Neural cell (in vitro differentiated cells): ENCODE measurements at regions not wholly inside any gene's neighbourhood (a gene's known extent, or its start where the extent isn't known, plus 50 kb on each side); places are given as distances from the start of the nearest gene placed in this dataset.

Experiments used
- H2AFZ ChIP-seq: fragments of 200-600, 300-800 bp; sonication (generic), shearing (Covaris generic); 2 replicates; pipeline ENCODE4 v1.6.0; 2014; ENCODE audit warnings: low read depth, mild to moderate bottlenecking, antibody characterized with exemption, low read length, moderate library complexity
- H3F3A ChIP-seq: fragments of 200-600 bp; shearing (Covaris generic); 2 replicates; pipeline ENCODE4 v1.6.1; 2016; ENCODE audit warnings: mild to moderate bottlenecking, moderate library complexity, mixed read lengths, antibody characterized with exemption, low read length; ENCODE audit not compliant: insufficient read depth, poor library complexity, severe bottlenecking
- H3K27ac ChIP-seq: fragments of 200-600, 300-800 bp; sonication (generic), shearing (Covaris generic); 2 replicates; pipeline ENCODE4 v1.5.1; 2014; ENCODE audit warnings: mild to moderate bottlenecking, low read length, moderate library complexity
- H3K27me3 ChIP-seq: fragments of 300-800, 200-600 bp; sonication (generic), shearing (Covaris generic); 2 replicates; pipeline ENCODE4 v1.6.0; 2014; ENCODE audit warnings: mild to moderate bottlenecking, low read depth, low read length, moderate library complexity; ENCODE audit not compliant: insufficient read depth
- H3K36me3 ChIP-seq: fragments of 300-800, 200-600 bp; sonication (generic), shearing (Covaris generic); 2 replicates; pipeline ENCODE4 v1.5.1; 2014; ENCODE audit warnings: mild to moderate bottlenecking, antibody characterized with exemption, low read length, moderate library complexity; ENCODE audit not compliant: insufficient read depth
- H3K4me2 ChIP-seq: fragments of 300-800, 200-600 bp; sonication (generic), shearing (Covaris generic); 2 replicates; pipeline ENCODE4 v1.6.0; 2014; ENCODE audit warnings: mild to moderate bottlenecking, low read length
- H3K4me3 ChIP-seq: fragments of 300-800, 200-600 bp; sonication (generic), shearing (Covaris generic); 2 replicates; pipeline ENCODE4 v1.5.1; 2014; ENCODE audit warnings: mild to moderate bottlenecking, low read length, moderate library complexity
- H3K79me2 ChIP-seq: fragments of 200-600 bp; shearing (Covaris generic); replicated peaks from 2 replicates; pipeline ENCODE4 v1.6.0; 2014; ENCODE audit warnings: mild to moderate bottlenecking, low read length, moderate library complexity; ENCODE audit not compliant: insufficient read depth
- H3K9ac ChIP-seq: fragments of 300-800, 200-600 bp; sonication (generic), shearing (Covaris generic); 2 replicates; pipeline ENCODE4 v1.6.1; 2016; ENCODE audit warnings: mild to moderate bottlenecking, low read length, mixed read lengths
- H3K9me2 ChIP-seq: fragments of 200-600 bp; shearing (Covaris generic); 2 replicates; pipeline ENCODE4 v1.6.1; 2016; ENCODE audit warnings: mild to moderate bottlenecking, low read length, mixed read lengths; ENCODE audit not compliant: insufficient read depth
- H3K9me3 ChIP-seq: fragments of 200-600, 300-800 bp; sonication (generic), shearing (Covaris generic); 2 replicates; pipeline ENCODE4 v1.6.1; 2016; ENCODE audit warnings: mild to moderate bottlenecking, mixed run types, low read length, moderate library complexity, mixed read lengths
- H4K20me1 ChIP-seq: fragments of 200-600 bp; shearing (Covaris generic); 2 replicates; pipeline ENCODE4 v1.6.1; 2016; ENCODE audit warnings: mild to moderate bottlenecking, mixed run types; ENCODE audit not compliant: insufficient read depth
- EP300 ChIP-seq: fragments of 450-650 bp; conservative IDR thresholded peaks from 2 replicates; pipeline ENCODE4 v1.6.1; 2014; ENCODE audit warnings: antibody characterized with exemption, mild to moderate bottlenecking, moderate library complexity; ENCODE audit not compliant: poor library complexity, severe bottlenecking
- EZH2 ChIP-seq: fragments of 200-600, 300-800 bp; shearing (Covaris generic), sonication (generic); IDR thresholded peaks from 2 replicates; pipeline ENCODE4 v1.6.1; 2014; ENCODE audit warnings: antibody characterized with exemption, low read length, borderline replicate concordance, mild to moderate bottlenecking; ENCODE audit not compliant: insufficient read depth, poor library complexity, severe bottlenecking
- MXI1 ChIP-seq: fragments of 450-650 bp; conservative IDR thresholded peaks from 2 replicates; pipeline ENCODE4 v1.6.1; 2014; ENCODE audit warnings: antibody characterized with exemption, mild to moderate bottlenecking; ENCODE audit not compliant: poor library complexity, severe bottlenecking
- POLR2AphosphoS5 ChIP-seq: IDR thresholded peaks from 2 replicates; pipeline ENCODE4 v1.6.1; 2012
- RAD21 ChIP-seq: fragments of 450-650 bp; conservative IDR thresholded peaks from 2 replicates; pipeline ENCODE4 v1.6.1; 2014; ENCODE audit warnings: antibody characterized with exemption, mild to moderate bottlenecking, moderate library complexity
- SMC3 ChIP-seq: fragments of 450-650 bp; conservative IDR thresholded peaks from 2 replicates; pipeline ENCODE4 v1.6.1; 2014; ENCODE audit warnings: antibody characterized with exemption, mild to moderate bottlenecking, moderate library complexity; ENCODE audit not compliant: poor library complexity
- TAF1 ChIP-seq: IDR thresholded peaks from 2 replicates; pipeline ENCODE4 v1.6.1; 2012; ENCODE audit warnings: low read depth
- TF ChIP-seq, protein P1 (sequence below): IDR thresholded peaks from 2 replicates; pipeline ENCODE4 v1.6.1; 2012; ENCODE audit warnings: borderline replicate concordance
- TF ChIP-seq, protein P2 (sequence below): fragments of 450-650 bp; IDR thresholded peaks from 2 replicates; pipeline ENCODE4 v1.5.1; 2014; ENCODE audit warnings: antibody characterized with exemption, mild to moderate bottlenecking, moderate library complexity; ENCODE audit not compliant: poor library complexity, severe bottlenecking

DNA sequence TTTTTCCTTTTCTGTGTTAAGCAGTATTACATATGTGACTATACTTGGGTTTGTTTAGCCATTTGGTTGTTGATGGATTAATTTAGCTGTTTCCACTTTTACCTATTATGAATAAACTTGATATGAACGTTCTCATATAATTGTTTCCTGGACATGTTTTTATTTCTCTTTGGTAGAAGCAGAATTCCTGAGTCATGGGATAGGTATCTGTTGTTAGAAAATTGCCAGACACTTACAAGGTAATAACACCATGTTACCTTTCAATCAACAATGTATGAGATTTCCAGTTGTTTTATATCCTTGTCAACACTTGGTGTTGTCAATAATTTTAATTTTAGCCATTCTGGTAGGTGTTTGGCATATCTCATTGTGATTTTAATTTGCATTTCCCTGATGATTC, 475.4 kb downstream of the IGSF11 start:
- Histone ChIP-seq H3K79me2 (no peaks in the 10 kb centered on the region), H3K4me3 (no peak overlapping the region), H4K20me1 (no peaks in the 10 kb centered on the region), H3K4me2 (no peak overlapping the region), H3K9ac (no peak overlapping the region), H3K27ac (no peak overlapping the region), H3K9me2 (no peaks in the 10 kb centered on the region), H3F3A (no peaks in the 10 kb centered on the region), H2AFZ (no peak overlapping the region), H3K36me3 (no peaks in the 10 kb centered on the region), H3K27me3 (no peaks in the 10 kb centered on the region), H3K9me3 (no peaks in the 10 kb centered on the region)
- no peak for TF ChIP-seq POLR2AphosphoS5

DNA sequence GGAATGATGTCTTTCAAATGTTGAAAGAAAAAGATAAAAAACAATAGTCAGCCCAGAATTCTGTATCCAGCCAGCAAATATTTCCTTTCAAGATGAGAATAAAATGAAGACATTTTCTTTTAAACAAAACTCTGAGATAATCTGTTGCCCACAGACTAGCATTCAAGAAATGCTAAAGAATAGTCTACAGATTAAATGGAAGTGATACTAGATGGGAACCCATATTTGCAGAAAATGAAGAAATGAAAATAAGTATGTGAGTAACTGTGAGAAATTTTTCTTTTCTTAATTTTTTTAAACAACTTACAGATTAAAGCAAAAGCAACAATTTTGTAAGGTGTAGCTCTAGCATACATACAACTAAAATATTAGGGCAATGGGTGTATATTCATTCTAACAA, 469.8 kb downstream of the IGSF11 start:
- Histone ChIP-seq H3K27me3 (no peaks in the 10 kb centered on the region), H3K9ac (no peak overlapping the region), H3K79me2 (no peaks in the 10 kb centered on the region), H3K4me2 (no peak overlapping the region), H3F3A (no peaks in the 10 kb centered on the region), H3K9me2 (no peaks in the 10 kb centered on the region), H3K27ac (no peak overlapping the region), H4K20me1 (no peaks in the 10 kb centered on the region), H3K36me3 (no peaks in the 10 kb centered on the region), H3K9me3 (no peaks in the 10 kb centered on the region), H2AFZ (no peak overlapping the region), H3K4me3 (no peak overlapping the region)
- TF ChIP-seq MXI1: no peak
- TF ChIP-seq POLR2AphosphoS5: no peak
- TF ChIP-seq RAD21: no peak
- TF ChIP-seq EZH2: no peak
- TF ChIP-seq, protein P1, sequence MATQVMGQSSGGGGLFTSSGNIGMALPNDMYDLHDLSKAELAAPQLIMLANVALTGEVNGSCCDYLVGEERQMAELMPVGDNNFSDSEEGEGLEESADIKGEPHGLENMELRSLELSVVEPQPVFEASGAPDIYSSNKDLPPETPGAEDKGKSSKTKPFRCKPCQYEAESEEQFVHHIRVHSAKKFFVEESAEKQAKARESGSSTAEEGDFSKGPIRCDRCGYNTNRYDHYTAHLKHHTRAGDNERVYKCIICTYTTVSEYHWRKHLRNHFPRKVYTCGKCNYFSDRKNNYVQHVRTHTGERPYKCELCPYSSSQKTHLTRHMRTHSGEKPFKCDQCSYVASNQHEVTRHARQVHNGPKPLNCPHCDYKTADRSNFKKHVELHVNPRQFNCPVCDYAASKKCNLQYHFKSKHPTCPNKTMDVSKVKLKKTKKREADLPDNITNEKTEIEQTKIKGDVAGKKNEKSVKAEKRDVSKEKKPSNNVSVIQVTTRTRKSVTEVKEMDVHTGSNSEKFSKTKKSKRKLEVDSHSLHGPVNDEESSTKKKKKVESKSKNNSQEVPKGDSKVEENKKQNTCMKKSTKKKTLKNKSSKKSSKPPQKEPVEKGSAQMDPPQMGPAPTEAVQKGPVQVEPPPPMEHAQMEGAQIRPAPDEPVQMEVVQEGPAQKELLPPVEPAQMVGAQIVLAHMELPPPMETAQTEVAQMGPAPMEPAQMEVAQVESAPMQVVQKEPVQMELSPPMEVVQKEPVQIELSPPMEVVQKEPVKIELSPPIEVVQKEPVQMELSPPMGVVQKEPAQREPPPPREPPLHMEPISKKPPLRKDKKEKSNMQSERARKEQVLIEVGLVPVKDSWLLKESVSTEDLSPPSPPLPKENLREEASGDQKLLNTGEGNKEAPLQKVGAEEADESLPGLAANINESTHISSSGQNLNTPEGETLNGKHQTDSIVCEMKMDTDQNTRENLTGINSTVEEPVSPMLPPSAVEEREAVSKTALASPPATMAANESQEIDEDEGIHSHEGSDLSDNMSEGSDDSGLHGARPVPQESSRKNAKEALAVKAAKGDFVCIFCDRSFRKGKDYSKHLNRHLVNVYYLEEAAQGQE: no peak
- no peak for TF ChIP-seq TAF1
- no peak for TF ChIP-seq SMC3
- no peak for TF ChIP-seq EP300
- TF ChIP-seq, protein P2, sequence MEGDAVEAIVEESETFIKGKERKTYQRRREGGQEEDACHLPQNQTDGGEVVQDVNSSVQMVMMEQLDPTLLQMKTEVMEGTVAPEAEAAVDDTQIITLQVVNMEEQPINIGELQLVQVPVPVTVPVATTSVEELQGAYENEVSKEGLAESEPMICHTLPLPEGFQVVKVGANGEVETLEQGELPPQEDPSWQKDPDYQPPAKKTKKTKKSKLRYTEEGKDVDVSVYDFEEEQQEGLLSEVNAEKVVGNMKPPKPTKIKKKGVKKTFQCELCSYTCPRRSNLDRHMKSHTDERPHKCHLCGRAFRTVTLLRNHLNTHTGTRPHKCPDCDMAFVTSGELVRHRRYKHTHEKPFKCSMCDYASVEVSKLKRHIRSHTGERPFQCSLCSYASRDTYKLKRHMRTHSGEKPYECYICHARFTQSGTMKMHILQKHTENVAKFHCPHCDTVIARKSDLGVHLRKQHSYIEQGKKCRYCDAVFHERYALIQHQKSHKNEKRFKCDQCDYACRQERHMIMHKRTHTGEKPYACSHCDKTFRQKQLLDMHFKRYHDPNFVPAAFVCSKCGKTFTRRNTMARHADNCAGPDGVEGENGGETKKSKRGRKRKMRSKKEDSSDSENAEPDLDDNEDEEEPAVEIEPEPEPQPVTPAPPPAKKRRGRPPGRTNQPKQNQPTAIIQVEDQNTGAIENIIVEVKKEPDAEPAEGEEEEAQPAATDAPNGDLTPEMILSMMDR: no peak

DNA sequence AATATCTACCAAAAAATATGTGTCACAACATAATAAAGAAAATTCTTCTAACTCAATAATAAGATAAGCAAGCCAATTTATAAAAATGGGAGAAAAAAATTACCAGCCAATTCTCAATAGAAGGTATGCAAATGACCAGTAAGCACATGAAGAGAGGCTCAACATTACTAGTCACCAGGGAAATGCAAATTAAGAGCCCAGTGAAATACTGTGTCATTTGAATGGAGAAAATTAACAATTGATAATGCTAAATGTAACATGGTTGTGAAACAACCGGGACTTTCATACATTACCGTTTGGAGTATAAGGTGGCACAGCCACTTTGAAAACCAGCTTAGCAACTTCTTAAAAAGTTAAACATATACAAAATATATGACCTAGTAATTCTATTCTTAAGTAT, 460.7 kb downstream of the IGSF11 start:
- H2AFZ ChIP-seq: no peak overlapping the region
- H3K79me2 ChIP-seq: no peaks in the 10 kb centered on the region
- TF ChIP-seq, protein P1: no peak
- TF ChIP-seq EZH2 (no peak), RAD21 (no peak), POLR2AphosphoS5 (no peak), EP300 (no peak)
- TF ChIP-seq, protein P2: no peak
- no peaks in the 10 kb centered on the region for H3K9me3 ChIP-seq
- no peaks in the 10 kb centered on the region for H3K27me3 ChIP-seq
- no peaks in the 10 kb centered on the region for H4K20me1 ChIP-seq
- H3K4me2 ChIP-seq: no peak overlapping the region
- H3K4me3 ChIP-seq: no peak overlapping the region
- no peaks in the 10 kb centered on the region for H3K9me2 ChIP-seq
- no peaks in the 10 kb centered on the region for H3K36me3 ChIP-seq
- no peaks in the 10 kb centered on the region for H3F3A ChIP-seq
- no peak overlapping the region for H3K27ac ChIP-seq
- no peak overlapping the region for H3K9ac ChIP-seq
